Erythroblast (primary cell): ENCODE measurements at regions not wholly inside any gene's neighbourhood (a gene's known extent, or its start where the extent isn't known, plus 50 kb on each side); places are given as distances from the start of the nearest gene placed in this dataset.

Experiments used
- GATA1 ChIP-seq: IDR thresholded peaks from 2 replicates; pipeline ENCODE4 v1.6.1; 2011; ENCODE audit warnings: low read depth, mild to moderate bottlenecking, control low read depth, low read length, moderate library complexity
- POLR2A ChIP-seq: IDR thresholded peaks from 2 replicates; pipeline ENCODE4 v1.6.1; 2011; ENCODE audit warnings: mild to moderate bottlenecking, low read length

DNA sequence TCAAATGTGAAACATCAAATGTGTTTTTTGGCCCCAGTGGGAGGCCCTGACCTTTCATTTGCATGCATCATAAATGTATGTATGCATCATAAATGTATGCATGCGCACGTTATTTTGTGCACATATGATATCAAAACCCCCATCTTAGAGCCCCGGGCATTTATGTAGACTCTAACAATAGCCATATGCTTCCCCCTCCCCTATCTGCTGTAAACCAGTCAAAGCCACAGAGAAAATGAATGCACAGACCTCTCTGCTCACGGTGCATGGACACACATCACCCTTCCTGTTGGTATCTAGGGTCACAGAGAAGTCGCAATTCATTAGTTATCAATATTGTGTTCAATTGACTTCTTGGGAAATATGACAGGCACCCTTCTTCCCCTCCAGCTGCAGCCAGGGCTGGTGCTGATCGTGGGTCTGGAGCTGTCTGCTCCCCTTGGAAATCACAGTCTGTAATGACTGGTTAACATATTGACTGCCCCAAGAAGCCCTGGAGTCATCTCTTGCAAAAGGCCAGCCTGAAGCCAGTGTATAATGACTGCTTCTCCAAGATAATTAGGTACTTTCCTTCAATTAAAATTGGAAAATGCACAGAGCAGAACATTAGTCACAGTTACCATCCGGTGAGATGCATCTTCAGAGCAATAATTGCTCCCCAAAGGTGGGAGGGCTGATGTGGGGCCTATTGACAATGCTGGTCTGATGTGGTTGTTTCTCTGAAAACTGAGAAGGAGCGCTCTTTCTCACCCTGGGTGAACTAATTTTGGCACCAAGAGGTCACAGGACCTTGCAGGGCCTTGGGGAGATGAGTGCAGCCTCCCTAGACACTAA, 532.2 kb downstream of the CDH26 start:
- TF ChIP-seq POLR2A (no peak), GATA1 (no peak)
